Neural cell (in vitro differentiated cells): ENCODE measurements at regions not wholly inside any gene's neighbourhood (a gene's known extent, or its start where the extent isn't known, plus 50 kb on each side); places are given as distances from the start of the nearest gene placed in this dataset.

Source experiments
- H2AFZ ChIP-seq: fragments of 200-600, 300-800 bp; sonication (generic), shearing (Covaris generic); 2 replicates; pipeline ENCODE4 v1.6.0; 2014; ENCODE audit warnings: low read depth, mild to moderate bottlenecking, antibody characterized with exemption, low read length, moderate library complexity
- H3F3A ChIP-seq: fragments of 200-600 bp; shearing (Covaris generic); 2 replicates; pipeline ENCODE4 v1.6.1; 2016; ENCODE audit warnings: mild to moderate bottlenecking, moderate library complexity, mixed read lengths, antibody characterized with exemption, low read length; ENCODE audit not compliant: insufficient read depth, poor library complexity, severe bottlenecking
- H3K27ac ChIP-seq: fragments of 200-600, 300-800 bp; sonication (generic), shearing (Covaris generic); 2 replicates; pipeline ENCODE4 v1.5.1; 2014; ENCODE audit warnings: mild to moderate bottlenecking, low read length, moderate library complexity
- H3K27me3 ChIP-seq: fragments of 300-800, 200-600 bp; sonication (generic), shearing (Covaris generic); 2 replicates; pipeline ENCODE4 v1.6.0; 2014; ENCODE audit warnings: mild to moderate bottlenecking, low read depth, low read length, moderate library complexity; ENCODE audit not compliant: insufficient read depth
- H3K36me3 ChIP-seq: fragments of 300-800, 200-600 bp; sonication (generic), shearing (Covaris generic); 2 replicates; pipeline ENCODE4 v1.5.1; 2014; ENCODE audit warnings: mild to moderate bottlenecking, antibody characterized with exemption, low read length, moderate library complexity; ENCODE audit not compliant: insufficient read depth
- H3K4me2 ChIP-seq: fragments of 300-800, 200-600 bp; sonication (generic), shearing (Covaris generic); 2 replicates; pipeline ENCODE4 v1.6.0; 2014; ENCODE audit warnings: mild to moderate bottlenecking, low read length
- H3K4me3 ChIP-seq: fragments of 300-800, 200-600 bp; sonication (generic), shearing (Covaris generic); 2 replicates; pipeline ENCODE4 v1.5.1; 2014; ENCODE audit warnings: mild to moderate bottlenecking, low read length, moderate library complexity
- H3K79me2 ChIP-seq: fragments of 200-600 bp; shearing (Covaris generic); replicated peaks from 2 replicates; pipeline ENCODE4 v1.6.0; 2014; ENCODE audit warnings: mild to moderate bottlenecking, low read length, moderate library complexity; ENCODE audit not compliant: insufficient read depth
- H3K9ac ChIP-seq: fragments of 300-800, 200-600 bp; sonication (generic), shearing (Covaris generic); 2 replicates; pipeline ENCODE4 v1.6.1; 2016; ENCODE audit warnings: mild to moderate bottlenecking, low read length, mixed read lengths
- H3K9me2 ChIP-seq: fragments of 200-600 bp; shearing (Covaris generic); 2 replicates; pipeline ENCODE4 v1.6.1; 2016; ENCODE audit warnings: mild to moderate bottlenecking, low read length, mixed read lengths; ENCODE audit not compliant: insufficient read depth
- H3K9me3 ChIP-seq: fragments of 200-600, 300-800 bp; sonication (generic), shearing (Covaris generic); 2 replicates; pipeline ENCODE4 v1.6.1; 2016; ENCODE audit warnings: mild to moderate bottlenecking, mixed run types, low read length, moderate library complexity, mixed read lengths
- H4K20me1 ChIP-seq: fragments of 200-600 bp; shearing (Covaris generic); 2 replicates; pipeline ENCODE4 v1.6.1; 2016; ENCODE audit warnings: mild to moderate bottlenecking, mixed run types; ENCODE audit not compliant: insufficient read depth
- EP300 ChIP-seq: fragments of 450-650 bp; conservative IDR thresholded peaks from 2 replicates; pipeline ENCODE4 v1.6.1; 2014; ENCODE audit warnings: antibody characterized with exemption, mild to moderate bottlenecking, moderate library complexity; ENCODE audit not compliant: poor library complexity, severe bottlenecking
- EZH2 ChIP-seq: fragments of 200-600, 300-800 bp; shearing (Covaris generic), sonication (generic); IDR thresholded peaks from 2 replicates; pipeline ENCODE4 v1.6.1; 2014; ENCODE audit warnings: antibody characterized with exemption, low read length, borderline replicate concordance, mild to moderate bottlenecking; ENCODE audit not compliant: insufficient read depth, poor library complexity, severe bottlenecking
- MXI1 ChIP-seq: fragments of 450-650 bp; conservative IDR thresholded peaks from 2 replicates; pipeline ENCODE4 v1.6.1; 2014; ENCODE audit warnings: antibody characterized with exemption, mild to moderate bottlenecking; ENCODE audit not compliant: poor library complexity, severe bottlenecking
- POLR2AphosphoS5 ChIP-seq: IDR thresholded peaks from 2 replicates; pipeline ENCODE4 v1.6.1; 2012
- RAD21 ChIP-seq: fragments of 450-650 bp; conservative IDR thresholded peaks from 2 replicates; pipeline ENCODE4 v1.6.1; 2014; ENCODE audit warnings: antibody characterized with exemption, mild to moderate bottlenecking, moderate library complexity
- SMC3 ChIP-seq: fragments of 450-650 bp; conservative IDR thresholded peaks from 2 replicates; pipeline ENCODE4 v1.6.1; 2014; ENCODE audit warnings: antibody characterized with exemption, mild to moderate bottlenecking, moderate library complexity; ENCODE audit not compliant: poor library complexity
- TAF1 ChIP-seq: IDR thresholded peaks from 2 replicates; pipeline ENCODE4 v1.6.1; 2012; ENCODE audit warnings: low read depth
- TF ChIP-seq, protein P1 (sequence below): IDR thresholded peaks from 2 replicates; pipeline ENCODE4 v1.6.1; 2012; ENCODE audit warnings: borderline replicate concordance
- TF ChIP-seq, protein P2 (sequence below): fragments of 450-650 bp; IDR thresholded peaks from 2 replicates; pipeline ENCODE4 v1.5.1; 2014; ENCODE audit warnings: antibody characterized with exemption, mild to moderate bottlenecking, moderate library complexity; ENCODE audit not compliant: poor library complexity, severe bottlenecking

DNA sequence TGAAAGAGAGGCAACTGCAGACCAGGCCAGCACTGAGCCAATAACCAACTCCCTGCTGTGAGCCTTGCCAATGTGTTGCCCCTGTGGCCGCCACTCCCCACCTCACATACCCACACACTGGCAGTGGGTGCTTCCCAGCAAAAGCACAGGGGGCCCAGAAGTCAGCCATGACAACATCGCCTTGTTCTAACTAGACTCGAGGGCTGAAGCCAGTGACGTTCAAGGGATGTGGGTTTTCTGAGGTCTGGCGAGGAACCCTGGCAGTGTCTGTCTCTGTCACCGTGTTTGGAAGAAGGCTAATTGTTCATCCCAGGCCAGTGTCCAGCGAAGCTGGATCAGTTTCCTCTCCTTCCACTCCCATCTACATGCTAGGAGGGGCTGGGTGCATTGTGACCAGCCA lies 311.8 kb upstream of the AMIGO2 start:
- Histone ChIP-seq H3K27me3 (no peaks in the 10 kb centered on the region), H4K20me1 (no peaks in the 10 kb centered on the region), H3F3A (no peaks in the 10 kb centered on the region), H3K79me2 (no peaks in the 10 kb centered on the region), H3K9me3 (no peaks in the 10 kb centered on the region), H3K4me3 (no peak overlapping the region), H3K9ac (no peak overlapping the region), H3K36me3 (no peaks in the 10 kb centered on the region), H2AFZ (no peak overlapping the region), H3K27ac (no peak overlapping the region), H3K4me2 (no peak overlapping the region), H3K9me2 (no peaks in the 10 kb centered on the region)
- TF ChIP-seq SMC3 = no peak
- TF ChIP-seq EZH2 = no peak
- no peak for TF ChIP-seq TAF1
- no peak for TF ChIP-seq POLR2AphosphoS5
- TF ChIP-seq, protein P1, sequence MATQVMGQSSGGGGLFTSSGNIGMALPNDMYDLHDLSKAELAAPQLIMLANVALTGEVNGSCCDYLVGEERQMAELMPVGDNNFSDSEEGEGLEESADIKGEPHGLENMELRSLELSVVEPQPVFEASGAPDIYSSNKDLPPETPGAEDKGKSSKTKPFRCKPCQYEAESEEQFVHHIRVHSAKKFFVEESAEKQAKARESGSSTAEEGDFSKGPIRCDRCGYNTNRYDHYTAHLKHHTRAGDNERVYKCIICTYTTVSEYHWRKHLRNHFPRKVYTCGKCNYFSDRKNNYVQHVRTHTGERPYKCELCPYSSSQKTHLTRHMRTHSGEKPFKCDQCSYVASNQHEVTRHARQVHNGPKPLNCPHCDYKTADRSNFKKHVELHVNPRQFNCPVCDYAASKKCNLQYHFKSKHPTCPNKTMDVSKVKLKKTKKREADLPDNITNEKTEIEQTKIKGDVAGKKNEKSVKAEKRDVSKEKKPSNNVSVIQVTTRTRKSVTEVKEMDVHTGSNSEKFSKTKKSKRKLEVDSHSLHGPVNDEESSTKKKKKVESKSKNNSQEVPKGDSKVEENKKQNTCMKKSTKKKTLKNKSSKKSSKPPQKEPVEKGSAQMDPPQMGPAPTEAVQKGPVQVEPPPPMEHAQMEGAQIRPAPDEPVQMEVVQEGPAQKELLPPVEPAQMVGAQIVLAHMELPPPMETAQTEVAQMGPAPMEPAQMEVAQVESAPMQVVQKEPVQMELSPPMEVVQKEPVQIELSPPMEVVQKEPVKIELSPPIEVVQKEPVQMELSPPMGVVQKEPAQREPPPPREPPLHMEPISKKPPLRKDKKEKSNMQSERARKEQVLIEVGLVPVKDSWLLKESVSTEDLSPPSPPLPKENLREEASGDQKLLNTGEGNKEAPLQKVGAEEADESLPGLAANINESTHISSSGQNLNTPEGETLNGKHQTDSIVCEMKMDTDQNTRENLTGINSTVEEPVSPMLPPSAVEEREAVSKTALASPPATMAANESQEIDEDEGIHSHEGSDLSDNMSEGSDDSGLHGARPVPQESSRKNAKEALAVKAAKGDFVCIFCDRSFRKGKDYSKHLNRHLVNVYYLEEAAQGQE = no peak
- no peak for TF ChIP-seq EP300
- TF ChIP-seq, protein P2, sequence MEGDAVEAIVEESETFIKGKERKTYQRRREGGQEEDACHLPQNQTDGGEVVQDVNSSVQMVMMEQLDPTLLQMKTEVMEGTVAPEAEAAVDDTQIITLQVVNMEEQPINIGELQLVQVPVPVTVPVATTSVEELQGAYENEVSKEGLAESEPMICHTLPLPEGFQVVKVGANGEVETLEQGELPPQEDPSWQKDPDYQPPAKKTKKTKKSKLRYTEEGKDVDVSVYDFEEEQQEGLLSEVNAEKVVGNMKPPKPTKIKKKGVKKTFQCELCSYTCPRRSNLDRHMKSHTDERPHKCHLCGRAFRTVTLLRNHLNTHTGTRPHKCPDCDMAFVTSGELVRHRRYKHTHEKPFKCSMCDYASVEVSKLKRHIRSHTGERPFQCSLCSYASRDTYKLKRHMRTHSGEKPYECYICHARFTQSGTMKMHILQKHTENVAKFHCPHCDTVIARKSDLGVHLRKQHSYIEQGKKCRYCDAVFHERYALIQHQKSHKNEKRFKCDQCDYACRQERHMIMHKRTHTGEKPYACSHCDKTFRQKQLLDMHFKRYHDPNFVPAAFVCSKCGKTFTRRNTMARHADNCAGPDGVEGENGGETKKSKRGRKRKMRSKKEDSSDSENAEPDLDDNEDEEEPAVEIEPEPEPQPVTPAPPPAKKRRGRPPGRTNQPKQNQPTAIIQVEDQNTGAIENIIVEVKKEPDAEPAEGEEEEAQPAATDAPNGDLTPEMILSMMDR = no peak
- no peak for TF ChIP-seq RAD21
- no peak for TF ChIP-seq MXI1

DNA sequence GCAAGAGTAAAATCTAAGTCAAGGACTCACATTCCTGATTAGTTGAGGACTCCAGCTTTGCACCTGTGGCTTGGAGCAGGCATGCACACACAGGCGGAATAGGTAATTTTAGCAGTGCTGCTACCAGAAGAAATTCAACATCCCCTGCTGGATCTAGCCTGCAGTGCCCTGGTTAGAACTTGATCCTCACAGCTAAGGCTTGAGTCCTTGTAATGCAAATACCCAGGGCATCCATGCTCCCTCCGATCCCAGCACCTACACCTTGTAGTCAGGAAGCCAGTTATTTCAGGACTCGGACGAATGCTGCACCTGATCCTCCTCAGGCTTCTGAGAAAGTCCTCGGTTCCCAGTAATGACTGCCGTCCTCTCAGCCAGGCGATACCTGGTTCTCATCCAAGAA lies 309.0 kb upstream of the AMIGO2 start:
- Histone ChIP-seq H2AFZ (no peak overlapping the region), H3F3A (no peaks in the 10 kb centered on the region), H3K36me3 (no peaks in the 10 kb centered on the region), H3K4me2 (no peak overlapping the region), H3K9ac (no peak overlapping the region), H3K27ac (no peak overlapping the region), H3K9me3 (no peaks in the 10 kb centered on the region), H3K79me2 (no peaks in the 10 kb centered on the region), H3K4me3 (no peak overlapping the region), H3K9me2 (no peaks in the 10 kb centered on the region), H4K20me1 (no peaks in the 10 kb centered on the region), H3K27me3 (no peaks in the 10 kb centered on the region)
- TF ChIP-seq RAD21 (no peak), POLR2AphosphoS5 (no peak), MXI1 (no peak), SMC3 (no peak), EP300 (no peak), EZH2 (no peak)
- TF ChIP-seq, protein P2 = no peak
- TF ChIP-seq, protein P1 = no peak
